Inflammatory macrophage treated with lipopolysaccharide for 1 hour (primary cell): ENCODE measurements at regions not wholly inside any gene's neighbourhood (a gene's known extent, or its start where the extent isn't known, plus 50 kb on each side); places are given as distances from the start of the nearest gene placed in this dataset.

Source experiments
- DNase-seq, 2 donors: peaks; one replicate each; pipeline ENCODE4 v3.0.0-alpha.2; 2020 to 2022

DNA sequence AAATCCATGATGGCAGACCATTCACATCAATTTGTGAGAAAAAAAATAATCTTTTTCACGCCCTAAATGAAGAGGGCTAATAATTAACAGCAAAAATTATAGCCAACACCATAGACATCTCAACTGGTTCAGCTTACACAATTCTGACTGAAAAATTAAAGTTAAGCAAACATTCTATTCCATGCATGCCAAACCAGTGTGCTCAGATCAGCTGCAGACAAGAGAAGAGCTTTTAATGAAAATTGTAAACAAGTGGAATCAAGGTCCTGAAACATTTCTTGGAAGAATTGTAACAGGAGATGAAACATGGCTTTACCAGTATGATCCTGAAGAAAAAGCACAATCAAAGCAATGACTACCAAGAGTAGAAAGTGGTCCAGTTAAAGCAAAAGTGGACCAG lies 710.4 kb downstream of the EPHA7 start:
- DNase-seq = no peak

DNA sequence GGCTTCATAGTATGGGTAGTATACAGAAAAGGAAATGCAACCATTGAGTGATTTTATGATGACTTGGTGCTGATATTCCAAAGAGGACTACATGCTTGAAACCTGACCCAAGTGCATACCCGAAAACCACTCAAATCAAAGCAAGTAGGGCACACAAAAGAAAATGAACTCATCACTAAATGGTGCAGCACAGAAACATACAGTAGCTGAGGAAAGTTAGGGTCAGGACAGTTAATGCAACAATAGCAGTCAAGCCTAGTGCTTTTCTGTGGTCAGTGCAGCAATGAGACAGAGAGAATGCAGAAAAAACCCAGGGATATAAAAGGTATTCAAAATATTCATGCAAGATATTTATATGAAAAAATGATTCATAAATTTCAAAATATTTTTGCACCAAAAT lies 711.1 kb downstream of the EPHA7 start:
- DNase-seq = no peak

DNA sequence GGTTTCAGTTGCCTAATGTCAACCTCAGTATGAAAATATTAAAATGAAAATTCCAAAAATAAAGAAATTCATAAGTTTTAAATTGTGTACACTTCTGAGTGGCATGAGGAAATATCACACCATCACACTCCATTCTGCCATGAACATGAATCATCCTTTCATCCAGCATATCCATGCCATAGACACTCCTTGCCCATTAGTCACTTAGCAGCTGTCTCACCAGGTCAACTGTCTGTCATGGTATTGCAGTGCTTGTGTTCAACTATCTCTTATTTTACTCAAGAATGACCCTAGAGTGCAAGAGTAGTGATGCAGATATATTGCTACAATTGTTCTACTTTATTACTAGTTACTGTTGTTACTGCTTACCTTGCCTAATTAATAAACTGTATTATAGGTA lies 712.4 kb downstream of the EPHA7 start:
- DNase-seq = no peak

DNA sequence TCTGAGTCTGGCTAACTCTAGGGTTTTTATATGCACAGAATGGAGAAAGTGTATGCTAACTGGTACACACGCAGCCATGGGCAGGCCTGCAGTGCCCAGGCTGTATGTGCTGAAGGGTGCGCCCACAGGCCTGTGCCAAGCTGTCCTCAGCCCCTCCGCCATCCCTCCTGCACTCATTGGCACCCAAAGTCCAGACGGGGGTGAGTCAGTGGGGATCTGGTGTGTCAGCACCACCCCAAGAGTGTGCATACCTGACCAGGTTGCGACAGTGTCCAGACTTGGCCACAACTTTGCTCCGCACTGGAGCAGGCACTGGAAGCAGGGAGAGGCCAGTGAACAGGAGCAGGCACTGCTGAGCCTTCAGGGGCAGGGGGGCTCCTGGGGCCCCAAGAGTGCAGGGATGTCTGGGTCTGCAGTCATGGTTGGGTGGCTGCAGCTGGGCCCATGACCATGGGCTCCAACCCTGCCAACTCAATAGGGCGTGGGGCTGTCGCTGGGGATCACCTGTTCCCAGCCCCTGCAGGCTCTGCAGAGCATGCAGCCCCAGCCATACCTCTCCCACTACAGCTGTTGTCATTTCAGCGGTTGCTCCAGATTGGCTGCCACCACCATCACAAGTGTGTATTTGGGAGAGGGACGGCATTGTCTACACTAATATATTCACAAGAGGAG lies 717.8 kb downstream of the EPHA7 start:
- DNase-seq = no peak

DNA sequence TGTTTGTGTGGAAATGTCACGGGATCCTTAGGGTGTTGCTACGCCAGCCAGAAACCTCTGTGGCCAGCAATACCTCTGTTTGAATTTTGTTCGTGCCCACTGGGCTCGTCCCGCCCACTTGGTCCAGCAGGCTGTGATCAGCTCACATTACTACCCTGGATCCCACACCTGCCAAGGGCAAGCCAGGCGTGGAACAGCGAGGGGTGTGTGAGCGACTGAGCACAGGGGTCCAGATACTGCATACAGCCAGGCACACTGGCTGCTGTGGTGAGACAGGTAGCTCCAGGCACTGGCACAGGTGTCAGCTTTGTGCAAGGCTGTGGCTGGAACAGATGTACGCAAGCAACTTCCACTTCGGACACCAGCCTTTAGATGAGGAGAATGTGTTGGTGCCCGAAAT lies 718.9 kb downstream of the EPHA7 start:
- no peak for DNase-seq

DNA sequence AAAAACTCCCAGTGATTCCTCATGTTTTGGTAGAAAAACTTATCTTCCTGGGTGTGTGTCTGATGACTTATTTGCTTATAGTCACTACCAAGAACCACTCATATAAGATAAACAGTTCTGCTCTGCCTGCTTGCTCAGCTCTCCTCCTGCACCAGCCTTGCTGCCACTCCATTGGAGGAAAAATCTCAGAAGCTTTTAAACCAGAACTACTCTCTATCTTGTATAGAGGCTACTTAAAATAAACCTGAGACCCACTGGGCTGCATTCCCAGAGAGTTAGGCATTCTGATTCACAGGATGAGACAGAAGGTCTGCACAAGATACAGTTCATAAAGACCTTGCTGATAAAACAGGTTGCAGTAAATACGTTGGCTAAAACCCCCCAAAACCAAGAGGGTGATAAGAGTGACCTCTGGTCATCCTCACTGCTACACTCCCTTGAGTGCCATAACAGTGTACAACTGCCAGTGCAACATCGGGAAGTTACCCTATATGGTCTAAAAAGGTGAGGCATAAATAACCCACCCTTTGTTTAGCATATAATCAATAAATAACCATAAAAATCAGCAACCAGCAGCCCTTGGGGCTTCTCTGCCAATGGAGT lies 728.3 kb downstream of the EPHA7 start:
- DNase-seq = no peak

DNA sequence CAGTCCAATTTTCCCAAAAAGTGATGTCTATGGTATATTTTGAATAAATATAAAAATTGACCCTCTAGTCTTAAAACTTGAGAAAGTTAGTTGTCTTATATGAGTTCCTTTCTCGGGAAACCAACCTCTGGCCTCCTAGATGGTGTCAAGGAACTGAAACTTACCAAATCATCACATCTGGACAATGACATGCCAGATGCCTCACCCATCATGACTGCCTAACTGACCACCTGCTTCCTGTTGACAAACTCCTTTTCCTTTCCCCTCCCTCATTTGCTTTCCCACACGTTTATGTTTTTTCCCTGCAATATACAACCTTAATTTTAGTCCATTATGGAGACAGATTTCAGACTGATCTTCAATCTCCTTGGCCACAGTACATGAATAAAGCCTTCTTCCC lies 731.0 kb downstream of the EPHA7 start:
- DNase-seq = peak; percentile 19 to 28

DNA sequence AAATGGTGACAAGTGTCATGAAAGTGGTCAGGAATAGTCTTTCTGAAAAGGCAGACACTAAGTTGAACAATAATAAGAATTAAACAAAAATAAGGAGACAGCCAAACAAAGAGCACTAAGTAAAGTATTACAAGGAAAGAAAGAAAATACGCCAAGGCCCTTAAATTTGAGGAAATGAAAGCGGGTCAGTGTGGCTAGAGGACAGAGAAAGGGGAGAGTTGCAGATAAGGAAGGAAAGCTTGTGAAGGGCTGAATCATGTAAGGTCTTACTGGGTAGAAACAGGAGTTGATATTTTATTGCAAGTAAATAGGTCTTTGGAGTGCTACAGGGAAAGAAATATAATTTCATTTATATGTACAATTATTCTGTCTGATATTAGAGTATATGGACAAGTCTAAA lies 732.1 kb downstream of the EPHA7 start:
- DNase-seq = peak; percentile 12 to 42

DNA sequence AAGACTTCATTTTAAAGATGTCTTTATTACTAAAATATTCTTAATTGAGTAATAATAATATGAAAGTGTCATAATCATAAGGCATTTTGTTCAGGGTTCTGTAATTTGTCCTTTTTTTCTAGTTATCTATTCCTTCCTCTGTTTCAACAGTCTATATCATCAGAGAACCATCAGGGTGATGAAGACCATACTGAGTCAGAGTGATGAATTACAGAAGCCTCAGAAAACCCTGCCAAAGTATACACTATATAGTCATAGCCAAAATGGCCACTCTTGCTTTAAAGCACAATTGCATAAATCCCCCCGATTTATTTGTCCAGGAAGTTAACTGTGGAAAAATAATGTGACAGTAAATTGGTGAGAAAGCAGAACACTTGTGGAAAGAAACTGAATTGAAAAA lies 735.0 kb downstream of the EPHA7 start:
- no peak for DNase-seq

DNA sequence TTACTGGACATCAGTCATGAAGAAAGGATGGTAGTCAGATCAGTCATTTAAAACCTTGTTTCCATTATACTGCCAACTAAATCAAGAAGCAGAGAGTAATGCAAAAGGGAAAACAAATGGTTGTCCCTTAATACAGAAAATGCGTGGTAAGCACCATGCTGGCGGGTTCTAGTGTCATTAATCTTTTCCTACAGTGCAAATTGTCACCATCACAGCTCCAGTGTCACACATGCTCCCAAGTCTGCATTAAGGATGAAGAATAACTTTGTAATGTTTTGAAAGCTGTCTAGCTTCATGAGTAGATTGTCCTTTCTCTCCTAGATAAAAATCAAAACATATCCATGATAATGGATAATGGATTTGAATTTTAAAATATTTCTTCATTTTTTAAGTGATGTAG lies 735.6 kb downstream of the EPHA7 start:
- DNase-seq = no peak

DNA sequence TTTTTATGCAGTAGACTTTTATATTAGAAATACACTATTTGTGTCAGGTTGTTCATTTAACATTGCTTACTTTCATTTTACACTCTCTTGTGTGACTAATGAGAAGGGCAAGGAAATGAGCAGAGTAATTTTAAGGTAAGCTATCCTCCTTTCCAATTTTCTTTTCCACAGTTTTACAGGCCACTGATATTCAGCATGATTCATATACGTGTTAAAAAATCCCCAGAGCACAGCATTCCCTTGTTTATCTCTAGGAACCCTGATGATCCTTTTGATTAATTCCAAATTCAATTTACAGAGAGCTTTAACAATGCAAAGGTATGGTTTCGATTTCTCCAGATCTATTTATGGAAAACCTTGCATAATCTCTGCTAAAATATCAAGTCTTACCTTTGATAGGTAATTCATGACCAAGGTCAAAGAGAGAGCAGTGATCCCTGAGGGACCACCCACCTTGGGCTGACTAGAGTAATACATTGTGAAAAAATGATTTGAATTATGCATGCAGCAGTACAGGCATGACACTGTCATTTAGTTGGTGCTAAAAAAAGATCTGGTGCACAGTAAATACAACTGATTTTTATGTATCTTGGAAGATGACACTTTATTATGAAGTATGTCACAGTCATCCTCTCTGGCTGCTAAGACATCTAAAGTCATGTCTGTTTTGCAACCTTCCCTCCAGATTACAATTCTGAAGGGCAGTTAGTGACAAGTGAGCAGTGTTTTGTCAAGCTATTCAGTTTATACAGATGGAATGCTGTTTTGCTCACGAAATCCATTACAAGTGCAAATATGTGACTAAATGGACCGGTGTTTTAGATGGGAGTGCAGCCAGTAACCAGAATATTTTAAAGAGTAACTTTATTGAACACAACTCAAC lies 736.6 kb downstream of the EPHA7 start:
- no peak for DNase-seq

DNA sequence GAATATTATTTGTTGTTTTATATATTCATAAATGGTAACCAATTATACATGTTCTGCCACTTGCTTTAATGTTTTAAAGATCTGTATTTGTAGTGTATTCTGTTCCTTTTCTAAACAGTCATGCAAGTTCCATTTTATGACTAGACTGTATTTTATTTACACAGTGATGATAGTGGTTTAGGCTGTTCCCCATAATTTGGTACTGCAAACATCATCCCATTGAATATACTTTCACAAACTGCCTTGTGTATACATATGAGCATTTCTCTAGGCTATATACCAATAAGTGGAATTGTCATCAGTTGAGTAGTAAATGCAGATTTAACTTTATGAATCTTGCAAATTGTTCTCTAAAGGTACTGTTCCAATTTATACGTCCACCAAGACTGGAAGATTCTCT lies 738.0 kb downstream of the EPHA7 start:
- no peak for DNase-seq

DNA sequence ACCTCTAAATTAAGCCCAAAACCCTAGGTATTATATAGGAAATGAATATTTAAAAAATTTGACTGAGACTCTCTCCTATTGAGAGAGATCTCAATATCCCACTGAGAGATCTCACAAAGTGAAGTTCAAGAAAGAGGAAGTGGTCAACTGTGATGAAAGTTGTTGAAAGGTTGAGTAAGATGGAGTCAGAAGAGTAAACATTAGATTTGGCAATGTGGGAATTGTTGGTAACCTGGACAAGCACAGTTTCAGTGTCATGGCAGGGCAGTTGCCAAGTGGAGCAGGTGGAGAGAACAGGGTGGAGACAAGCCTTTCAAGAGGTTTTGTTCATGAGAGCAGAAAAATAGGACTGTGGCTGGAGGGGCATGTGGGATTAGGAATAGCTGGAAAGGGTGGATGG lies 747.9 kb downstream of the EPHA7 start:
- peak; percentile 67 to 72 for DNase-seq

DNA sequence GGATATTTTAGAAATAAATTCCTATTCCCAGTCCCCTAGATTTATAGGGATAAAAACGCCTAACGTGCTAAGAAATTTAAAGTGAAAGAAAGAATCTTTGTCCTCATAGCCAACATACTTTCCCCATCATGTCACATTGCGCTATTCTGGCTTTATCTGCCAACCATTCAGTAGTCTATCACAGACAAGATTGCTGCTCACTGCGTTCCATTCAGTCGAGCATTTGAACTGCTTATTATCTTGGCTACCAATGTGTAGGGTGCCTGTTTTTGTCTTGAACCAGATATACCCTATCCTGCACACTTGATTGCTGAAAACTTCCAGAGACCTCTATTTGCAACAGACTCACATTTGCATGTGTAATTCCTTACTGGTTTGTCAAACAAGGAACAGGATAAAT lies 751.5 kb downstream of the EPHA7 start:
- no peak for DNase-seq

DNA sequence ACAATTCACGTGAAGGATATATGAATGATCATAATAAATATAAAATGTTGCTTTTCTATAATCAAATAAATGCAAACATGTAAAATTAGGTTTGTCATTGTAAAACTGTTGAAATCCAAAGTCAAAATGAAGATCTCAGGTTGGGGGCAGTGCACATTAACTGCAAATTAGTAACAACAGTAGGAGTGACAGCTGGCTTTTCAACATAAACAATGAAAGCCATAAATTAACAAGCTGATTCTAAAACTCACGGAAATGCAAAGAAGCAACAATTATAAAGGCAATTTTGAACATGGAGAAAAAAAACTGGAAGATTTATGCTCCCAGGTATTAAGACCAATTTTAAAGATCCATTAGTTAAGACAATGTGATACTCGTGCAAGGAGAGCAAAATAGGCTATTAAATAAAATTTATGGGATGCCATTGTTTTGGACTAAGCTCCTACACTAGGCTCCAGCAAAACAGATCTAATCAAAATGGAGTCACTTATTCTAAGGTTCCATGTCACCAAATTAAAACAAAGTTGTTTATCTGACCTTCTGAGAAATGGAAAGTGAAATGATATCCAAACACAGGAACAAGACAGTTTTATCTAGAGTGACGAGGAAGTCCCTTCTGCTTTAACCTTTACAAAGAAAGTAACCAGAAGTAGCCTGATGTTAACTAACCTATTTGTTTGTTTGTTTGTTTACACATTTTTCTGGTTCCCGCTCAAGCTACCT lies 770.8 kb downstream of the EPHA7 start:
- DNase-seq = no peak

DNA sequence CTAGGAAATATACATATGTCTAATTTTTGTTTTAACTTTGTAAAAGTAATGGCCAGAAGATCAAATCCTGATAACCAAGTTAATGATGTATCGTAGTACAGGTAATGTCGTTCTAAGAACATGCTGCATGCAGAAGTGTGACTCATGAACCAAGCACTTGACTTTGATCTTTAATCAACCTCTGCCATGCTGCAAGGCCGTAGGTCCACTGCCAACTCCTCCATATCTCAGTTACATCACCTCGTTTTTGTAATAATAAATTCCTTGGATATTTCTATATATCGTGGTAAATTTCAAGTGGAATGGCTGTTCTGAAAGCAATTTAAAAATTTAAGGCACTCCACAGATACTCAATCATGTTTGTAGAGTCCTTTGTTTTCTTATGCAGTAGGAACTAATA lies 771.7 kb downstream of the EPHA7 start:
- no peak for DNase-seq

DNA sequence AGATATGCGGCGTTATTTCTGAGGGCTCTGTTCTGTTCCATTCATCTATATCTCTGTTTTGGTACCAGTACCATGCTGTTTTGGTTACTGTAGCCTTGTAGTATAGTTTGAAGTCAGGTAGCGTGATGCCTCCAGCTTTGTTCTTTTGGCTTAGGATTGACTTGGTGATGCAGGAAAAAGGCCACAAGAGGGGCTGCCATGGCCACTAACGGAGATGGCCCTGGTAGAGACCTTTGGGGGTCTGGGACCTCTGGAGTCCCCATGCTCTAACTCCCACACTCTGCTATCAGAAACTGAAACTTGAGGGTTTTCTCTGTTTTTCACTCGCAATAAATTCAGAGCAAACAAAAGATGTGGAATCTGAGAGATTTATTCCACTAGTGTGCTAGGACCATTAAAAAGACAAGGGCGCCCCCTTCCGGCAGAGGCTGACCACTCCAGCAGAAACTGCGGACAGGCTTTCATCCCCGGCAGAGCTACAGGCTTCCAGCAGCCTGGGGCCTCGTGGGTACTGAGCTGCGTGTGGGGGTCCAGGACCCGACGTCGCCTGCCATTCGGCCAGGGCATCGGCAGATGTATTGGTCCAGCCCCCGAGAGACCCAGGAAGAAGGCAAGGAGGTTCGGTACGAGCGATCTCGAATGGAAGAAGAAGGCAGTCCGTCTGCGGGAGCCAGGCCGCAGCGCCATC lies 775.1 kb downstream of the EPHA7 start:
- DNase-seq = peak in 1 of 2 donors; percentile 66

DNA sequence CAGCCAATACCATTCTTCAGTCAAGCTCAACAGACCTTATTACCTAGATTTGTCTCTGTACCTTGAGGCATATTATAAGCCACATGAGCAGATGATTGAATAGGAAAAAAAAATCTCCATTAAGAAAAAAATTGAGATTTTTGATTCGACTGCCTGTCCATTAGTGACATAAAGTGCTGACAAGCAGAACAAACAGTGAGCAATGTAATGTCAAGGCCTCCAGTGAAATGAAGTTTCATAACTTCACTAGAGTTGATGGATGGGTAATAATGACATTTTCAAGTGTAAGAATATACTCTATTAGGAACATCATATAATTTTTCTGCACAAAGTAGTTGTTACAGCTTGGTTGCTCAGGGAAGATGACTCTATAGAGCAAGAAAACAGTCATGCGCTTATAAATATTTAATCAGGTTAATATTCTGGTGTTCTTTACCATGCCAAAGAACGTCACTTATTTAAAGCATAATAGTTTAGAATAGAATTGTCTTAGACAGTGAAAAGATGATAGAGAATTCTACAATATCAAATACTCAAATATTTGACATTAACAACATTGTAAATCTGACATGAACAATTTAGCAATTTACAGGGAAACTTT lies 783.7 kb downstream of the EPHA7 start:
- DNase-seq = no peak

DNA sequence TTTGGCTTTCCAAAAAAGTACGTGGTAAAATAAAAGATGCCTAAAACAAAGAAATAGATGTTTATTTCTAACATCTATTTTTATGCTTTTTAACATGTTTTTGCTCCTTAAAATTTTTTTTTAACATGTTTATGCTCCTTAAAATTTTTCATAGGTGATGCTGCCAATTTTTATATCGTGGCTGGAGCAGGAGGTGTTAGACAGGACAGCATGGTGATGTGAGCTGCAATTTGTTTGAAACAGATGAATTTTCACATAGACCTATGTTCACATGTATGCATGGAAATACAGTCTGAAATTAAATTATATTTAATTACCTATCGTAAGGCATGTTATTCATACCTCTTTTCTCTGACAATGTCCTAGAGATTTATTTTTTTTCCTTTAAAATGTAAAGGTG lies 784.8 kb downstream of the EPHA7 start:
- no peak for DNase-seq

DNA sequence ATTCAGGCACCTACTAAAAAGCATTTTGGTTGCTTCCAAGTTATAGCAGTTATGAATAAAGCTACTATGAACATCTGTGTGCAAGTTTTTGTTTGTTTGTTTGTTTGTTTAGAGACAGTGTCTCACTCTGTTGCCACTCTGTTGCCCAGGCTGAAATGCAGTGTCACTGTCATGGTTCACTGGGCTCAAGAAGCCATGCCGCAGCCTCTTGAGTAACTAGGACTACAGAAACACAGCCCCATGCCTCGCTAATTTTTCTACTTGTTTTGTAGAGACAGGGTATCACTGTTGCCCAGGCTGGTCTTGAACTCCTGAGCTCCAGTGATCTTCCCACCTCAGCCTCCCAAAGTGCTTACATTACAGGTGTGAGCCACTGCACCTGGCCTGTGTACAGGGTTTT lies 795.9 kb downstream of the EPHA7 start:
- no peak for DNase-seq

DNA sequence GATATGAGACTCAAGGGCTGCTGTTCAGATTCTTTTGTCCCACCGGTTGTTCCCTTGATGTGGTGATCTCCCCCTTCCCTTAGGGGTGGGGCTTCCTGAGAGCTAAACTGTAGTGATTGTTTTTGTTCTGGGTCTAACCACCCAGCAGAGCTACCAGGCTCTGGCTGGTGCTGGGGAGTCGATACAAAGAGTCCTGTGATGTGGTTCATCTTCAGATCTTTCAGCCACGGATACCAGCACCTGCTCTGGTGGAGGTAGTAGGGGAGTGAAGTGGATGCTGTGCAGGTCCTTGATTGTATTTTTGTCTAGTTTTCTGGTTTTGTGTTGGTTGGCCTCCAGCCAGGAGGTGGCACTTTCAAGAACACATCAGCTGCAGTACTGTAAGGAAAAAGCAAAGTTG lies 801.6 kb downstream of the EPHA7 start:
- DNase-seq = no peak

DNA sequence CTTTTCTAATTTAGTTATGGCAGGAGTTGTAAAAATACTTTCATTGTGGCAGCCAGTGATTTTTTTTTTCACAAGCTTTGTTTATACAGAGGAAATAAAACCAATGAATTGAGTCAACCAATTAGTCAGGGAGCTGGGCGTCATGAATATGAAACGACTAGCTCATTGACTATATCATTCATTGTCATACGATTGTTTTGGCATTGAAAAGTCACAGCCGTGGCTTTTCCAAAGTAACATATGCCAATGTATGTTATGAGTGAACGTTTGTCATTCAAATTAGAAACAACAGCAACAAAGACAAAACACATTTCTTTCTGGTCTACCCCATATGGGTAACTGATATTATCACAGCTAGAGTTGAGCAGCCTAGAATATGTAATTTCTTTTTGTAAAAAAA lies 810.6 kb downstream of the EPHA7 start:
- no peak for DNase-seq
